HepG2 (cell line): ENCODE measurements at regions not wholly inside any gene's neighbourhood (a gene's known extent, or its start where the extent isn't known, plus 50 kb on each side); places are given as distances from the start of the nearest gene placed in this dataset.

ENCODE experiments used
- ATM ChIP-seq: fragments of 450-650 bp; IDR thresholded peaks from 2 replicates; pipeline ENCODE4 v1.7.1; 2017; ENCODE audit warnings: mild to moderate bottlenecking, borderline replicate concordance
- CEBPG ChIP-seq: IDR thresholded peaks from 2 replicates; pipeline ENCODE4 v1.6.1; 2016
- IKZF4 ChIP-seq: sonication (generic); formaldehyde crosslinking; IDR thresholded peaks from 2 replicates; pipeline ENCODE4 v1.5.1; 2020; ENCODE audit warnings: borderline replicate concordance, mild to moderate bottlenecking, low read depth, missing genetic modification reagents; ENCODE audit errors: not compliant biosample characterization
- MED8 ChIP-seq: sonication (generic); formaldehyde crosslinking; IDR thresholded peaks from 2 replicates; pipeline ENCODE4 v1.8.1; 2023; ENCODE audit warnings: mild to moderate bottlenecking, missing genetic modification reagents; ENCODE audit not compliant: insufficient replicate concordance
- RAD51 ChIP-seq: fragments of 450-650 bp; IDR thresholded peaks from 2 replicates; pipeline ENCODE4 v1.6.1; 2016; ENCODE audit warnings: borderline replicate concordance
- SRSF4 ChIP-seq: fragments of 200-400 bp; formaldehyde crosslinking; IDR thresholded peaks from one replicate; pipeline ENCODE4 v1.6.1; 2018; ENCODE audit warnings: mild to moderate bottlenecking, low read depth, low read length, moderate library complexity; ENCODE audit not compliant: poor library complexity, severe bottlenecking
- ZNF850 ChIP-seq: sonication (generic); formaldehyde crosslinking; conservative IDR thresholded peaks from 2 replicates; pipeline ENCODE4 v1.9.0; 2021; ENCODE audit warnings: mild to moderate bottlenecking, missing genetic modification reagents
- TF ChIP-seq, protein P1 (sequence below): sonication (generic); formaldehyde crosslinking; IDR thresholded peaks from 2 replicates; pipeline ENCODE4 v1.5.1; 2020; ENCODE audit warnings: missing genetic modification reagents, mild to moderate bottlenecking, borderline replicate concordance
- TF ChIP-seq, protein P2 (sequence below): IDR thresholded peaks from 2 replicates; pipeline ENCODE4 v1.6.1; 2016; ENCODE audit warnings: missing genetic modification reagents, missing compliant biosample characterization
- TF ChIP-seq, protein P3 (sequence below): sonication (generic); formaldehyde crosslinking; IDR thresholded peaks from 2 replicates; pipeline ENCODE4 v1.5.0; 2020; ENCODE audit warnings: missing genetic modification reagents
- TF ChIP-seq, protein P4 (sequence below): sonication (generic); formaldehyde crosslinking; IDR thresholded peaks from 2 replicates; pipeline ENCODE4 v1.5.0; 2020; ENCODE audit warnings: missing genetic modification reagents
- TF ChIP-seq, protein P5 (sequence below): sonication (generic); formaldehyde crosslinking; IDR thresholded peaks from 2 replicates; pipeline ENCODE4 v1.8.1; 2023; ENCODE audit warnings: mild to moderate bottlenecking, missing genetic modification reagents
- TF ChIP-seq, protein P6 (sequence below): sonication (generic); formaldehyde crosslinking; IDR thresholded peaks from 2 replicates; pipeline ENCODE4 v1.9.0; 2021; ENCODE audit warnings: missing genetic modification reagents, mild to moderate bottlenecking, borderline replicate concordance
- TF ChIP-seq, protein P7 (sequence below): sonication (generic); formaldehyde crosslinking; conservative IDR thresholded peaks from 2 replicates; pipeline ENCODE4 v1.5.0; 2020; ENCODE audit warnings: missing genetic modification reagents
- TF ChIP-seq, protein P8 (sequence below): sonication (generic); formaldehyde crosslinking; IDR thresholded peaks from 2 replicates; pipeline ENCODE4 v1.5.0; 2020; ENCODE audit warnings: missing genetic modification reagents, mild to moderate bottlenecking, borderline replicate concordance

DNA sequence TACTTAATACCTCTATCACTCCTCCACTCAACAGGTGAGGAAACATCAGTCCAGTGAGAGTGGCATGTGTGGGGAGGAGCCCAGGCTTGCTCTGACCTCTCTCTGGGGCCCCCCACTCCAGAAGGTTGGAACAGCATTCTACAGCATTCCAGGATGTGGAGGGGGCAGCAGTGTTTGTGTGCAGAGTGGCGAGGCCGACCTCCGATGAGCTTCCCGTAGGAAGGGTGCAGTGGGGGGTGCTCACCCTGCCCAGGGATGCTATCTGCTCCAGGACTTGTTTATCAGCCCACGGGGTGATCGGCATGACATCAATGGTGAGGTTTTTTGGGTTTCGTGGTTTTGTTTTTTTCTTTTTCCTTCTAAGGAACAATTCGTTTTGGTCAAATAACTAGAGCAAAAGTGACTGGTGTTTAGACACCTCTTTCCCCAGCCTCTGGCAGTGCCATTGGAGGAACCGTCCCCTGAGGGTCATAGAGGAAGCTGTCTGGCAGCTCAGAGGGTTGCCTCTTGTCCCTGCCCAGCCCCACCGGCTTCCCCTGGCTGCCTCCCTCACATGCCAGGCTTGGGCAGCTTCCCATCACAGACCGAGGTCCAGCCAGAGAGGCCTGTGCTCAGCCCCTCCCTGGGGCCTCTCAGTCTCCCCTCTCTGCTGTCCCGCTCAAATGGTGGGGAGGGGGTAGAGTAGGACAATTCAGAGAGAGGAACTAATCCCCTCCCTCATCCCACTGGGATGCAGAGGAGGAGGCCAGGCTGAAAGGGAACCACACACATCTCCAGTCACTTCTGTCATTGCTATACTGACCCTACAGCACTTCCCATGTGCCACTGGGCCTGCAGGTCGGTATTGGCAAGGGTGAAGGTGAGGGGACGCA is 96.5 kb downstream of the ZFP36L2 start (continued):
- TF ChIP-seq CEBPG (CRISPR knock-in tag) (no peak), ZNF850 (CRISPR knock-in tag) (no peak), RAD51 (no peak), MED8 (no peak), ATM (no peak), IKZF4 (CRISPR knock-in tag) (peak; percentile 82), SRSF4 (no peak)
- TF ChIP-seq, protein P1, sequence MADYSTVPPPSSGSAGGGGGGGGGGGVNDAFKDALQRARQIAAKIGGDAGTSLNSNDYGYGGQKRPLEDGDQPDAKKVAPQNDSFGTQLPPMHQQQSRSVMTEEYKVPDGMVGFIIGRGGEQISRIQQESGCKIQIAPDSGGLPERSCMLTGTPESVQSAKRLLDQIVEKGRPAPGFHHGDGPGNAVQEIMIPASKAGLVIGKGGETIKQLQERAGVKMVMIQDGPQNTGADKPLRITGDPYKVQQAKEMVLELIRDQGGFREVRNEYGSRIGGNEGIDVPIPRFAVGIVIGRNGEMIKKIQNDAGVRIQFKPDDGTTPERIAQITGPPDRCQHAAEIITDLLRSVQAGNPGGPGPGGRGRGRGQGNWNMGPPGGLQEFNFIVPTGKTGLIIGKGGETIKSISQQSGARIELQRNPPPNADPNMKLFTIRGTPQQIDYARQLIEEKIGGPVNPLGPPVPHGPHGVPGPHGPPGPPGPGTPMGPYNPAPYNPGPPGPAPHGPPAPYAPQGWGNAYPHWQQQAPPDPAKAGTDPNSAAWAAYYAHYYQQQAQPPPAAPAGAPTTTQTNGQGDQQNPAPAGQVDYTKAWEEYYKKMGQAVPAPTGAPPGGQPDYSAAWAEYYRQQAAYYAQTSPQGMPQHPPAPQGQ (CRISPR knock-in tag): 0 out of 2 replicates have a peak, but pooled peaks have one; percentile 18
- TF ChIP-seq, protein P2, sequence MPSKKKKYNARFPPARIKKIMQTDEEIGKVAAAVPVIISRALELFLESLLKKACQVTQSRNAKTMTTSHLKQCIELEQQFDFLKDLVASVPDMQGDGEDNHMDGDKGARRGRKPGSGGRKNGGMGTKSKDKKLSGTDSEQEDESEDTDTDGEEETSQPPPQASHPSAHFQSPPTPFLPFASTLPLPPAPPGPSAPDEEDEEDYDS (CRISPR knock-in tag): peak; percentile 21; the same call in 1 of the 2 replicates
- TF ChIP-seq, protein P3, sequence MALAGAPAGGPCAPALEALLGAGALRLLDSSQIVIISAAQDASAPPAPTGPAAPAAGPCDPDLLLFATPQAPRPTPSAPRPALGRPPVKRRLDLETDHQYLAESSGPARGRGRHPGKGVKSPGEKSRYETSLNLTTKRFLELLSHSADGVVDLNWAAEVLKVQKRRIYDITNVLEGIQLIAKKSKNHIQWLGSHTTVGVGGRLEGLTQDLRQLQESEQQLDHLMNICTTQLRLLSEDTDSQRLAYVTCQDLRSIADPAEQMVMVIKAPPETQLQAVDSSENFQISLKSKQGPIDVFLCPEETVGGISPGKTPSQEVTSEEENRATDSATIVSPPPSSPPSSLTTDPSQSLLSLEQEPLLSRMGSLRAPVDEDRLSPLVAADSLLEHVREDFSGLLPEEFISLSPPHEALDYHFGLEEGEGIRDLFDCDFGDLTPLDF (CRISPR knock-in tag): no peak
- TF ChIP-seq, protein P4, sequence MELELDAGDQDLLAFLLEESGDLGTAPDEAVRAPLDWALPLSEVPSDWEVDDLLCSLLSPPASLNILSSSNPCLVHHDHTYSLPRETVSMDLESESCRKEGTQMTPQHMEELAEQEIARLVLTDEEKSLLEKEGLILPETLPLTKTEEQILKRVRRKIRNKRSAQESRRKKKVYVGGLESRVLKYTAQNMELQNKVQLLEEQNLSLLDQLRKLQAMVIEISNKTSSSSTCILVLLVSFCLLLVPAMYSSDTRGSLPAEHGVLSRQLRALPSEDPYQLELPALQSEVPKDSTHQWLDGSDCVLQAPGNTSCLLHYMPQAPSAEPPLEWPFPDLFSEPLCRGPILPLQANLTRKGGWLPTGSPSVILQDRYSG: no peak
- TF ChIP-seq, protein P5, sequence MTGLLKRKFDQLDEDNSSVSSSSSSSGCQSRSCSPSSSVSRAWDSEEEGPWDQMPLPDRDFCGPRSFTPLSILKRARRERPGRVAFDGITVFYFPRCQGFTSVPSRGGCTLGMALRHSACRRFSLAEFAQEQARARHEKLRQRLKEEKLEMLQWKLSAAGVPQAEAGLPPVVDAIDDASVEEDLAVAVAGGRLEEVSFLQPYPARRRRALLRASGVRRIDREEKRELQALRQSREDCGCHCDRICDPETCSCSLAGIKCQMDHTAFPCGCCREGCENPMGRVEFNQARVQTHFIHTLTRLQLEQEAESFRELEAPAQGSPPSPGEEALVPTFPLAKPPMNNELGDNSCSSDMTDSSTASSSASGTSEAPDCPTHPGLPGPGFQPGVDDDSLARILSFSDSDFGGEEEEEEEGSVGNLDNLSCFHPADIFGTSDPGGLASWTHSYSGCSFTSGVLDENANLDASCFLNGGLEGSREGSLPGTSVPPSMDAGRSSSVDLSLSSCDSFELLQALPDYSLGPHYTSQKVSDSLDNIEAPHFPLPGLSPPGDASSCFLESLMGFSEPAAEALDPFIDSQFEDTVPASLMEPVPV (CRISPR knock-in tag): 0 out of 2 replicates have a peak, but pooled peaks have one; percentile 25
- TF ChIP-seq, protein P6, sequence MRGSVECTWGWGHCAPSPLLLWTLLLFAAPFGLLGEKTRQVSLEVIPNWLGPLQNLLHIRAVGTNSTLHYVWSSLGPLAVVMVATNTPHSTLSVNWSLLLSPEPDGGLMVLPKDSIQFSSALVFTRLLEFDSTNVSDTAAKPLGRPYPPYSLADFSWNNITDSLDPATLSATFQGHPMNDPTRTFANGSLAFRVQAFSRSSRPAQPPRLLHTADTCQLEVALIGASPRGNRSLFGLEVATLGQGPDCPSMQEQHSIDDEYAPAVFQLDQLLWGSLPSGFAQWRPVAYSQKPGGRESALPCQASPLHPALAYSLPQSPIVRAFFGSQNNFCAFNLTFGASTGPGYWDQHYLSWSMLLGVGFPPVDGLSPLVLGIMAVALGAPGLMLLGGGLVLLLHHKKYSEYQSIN (CRISPR knock-in tag): no peak
- TF ChIP-seq, protein P7, sequence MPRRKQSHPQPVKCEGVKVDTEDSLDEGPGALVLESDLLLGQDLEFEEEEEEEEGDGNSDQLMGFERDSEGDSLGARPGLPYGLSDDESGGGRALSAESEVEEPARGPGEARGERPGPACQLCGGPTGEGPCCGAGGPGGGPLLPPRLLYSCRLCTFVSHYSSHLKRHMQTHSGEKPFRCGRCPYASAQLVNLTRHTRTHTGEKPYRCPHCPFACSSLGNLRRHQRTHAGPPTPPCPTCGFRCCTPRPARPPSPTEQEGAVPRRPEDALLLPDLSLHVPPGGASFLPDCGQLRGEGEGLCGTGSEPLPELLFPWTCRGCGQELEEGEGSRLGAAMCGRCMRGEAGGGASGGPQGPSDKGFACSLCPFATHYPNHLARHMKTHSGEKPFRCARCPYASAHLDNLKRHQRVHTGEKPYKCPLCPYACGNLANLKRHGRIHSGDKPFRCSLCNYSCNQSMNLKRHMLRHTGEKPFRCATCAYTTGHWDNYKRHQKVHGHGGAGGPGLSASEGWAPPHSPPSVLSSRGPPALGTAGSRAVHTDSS (CRISPR knock-in tag): no peak
- TF ChIP-seq, protein P8, sequence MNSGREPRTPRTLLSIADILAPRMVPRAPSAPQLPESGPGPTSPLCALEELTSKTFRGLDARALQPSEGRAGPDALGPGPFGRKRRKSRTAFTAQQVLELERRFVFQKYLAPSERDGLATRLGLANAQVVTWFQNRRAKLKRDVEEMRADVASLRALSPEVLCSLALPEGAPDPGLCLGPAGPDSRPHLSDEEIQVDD (CRISPR knock-in tag): no peak
